ENCODE measurements at regions not wholly inside any gene's neighbourhood (a gene's known extent, or its start where the extent isn't known, plus 50 kb on each side); places are given as distances from the start of the nearest gene placed in this dataset.
"Not testable (repeated sequence)": the region's sequence is repeated elsewhere in the genome, so short reads cannot be mapped to it uniquely, and the experiment has no call there.

GRCh38 chr3:4198491-4198890 lies 104.7 kb upstream of the SETMAR start:
- H3K4me1 ChIP-seq (ENCODE audit: insufficient read depth) = no peaks in the 10 kb centered on the region

GRCh38 chr3:4204776-4205175 lies 98.4 kb upstream of the SETMAR start:
- H3K9me2 ChIP-seq (ENCODE audit: insufficient read depth); DNase-seq; H3K79me2 ChIP-seq (ENCODE audit: insufficient read depth); H3K36me3 ChIP-seq (ENCODE audit: low read depth); H4K20me1 ChIP-seq (ENCODE audit: insufficient read depth); in situ Hi-C loops (cut with MboI); H3K27ac ChIP-seq; H3F3A ChIP-seq (ENCODE audit: insufficient read depth); H3K9ac ChIP-seq; H2AFZ ChIP-seq; H3K4me2 ChIP-seq (ENCODE audit: unreplicated experiment); H3K9me3 ChIP-seq (ENCODE audit: low read depth); H3K4me1 ChIP-seq (ENCODE audit: insufficient read depth); H3K27me3 ChIP-seq (replicated peaks; ENCODE audit: insufficient read depth); H3K4me3 ChIP-seq: not testable (repeated sequence)

More at GRCh38 chr3:4198491-4198890, 104.7 kb upstream of the SETMAR start:
- 46 to 59% methylated on average over 3 of the region's 3 CpGs for WGBS, 2 experiments (ENCODE audit: low coverage in 1 of 2, low lambda C conversion rate in 2 of 2, missing lambda C conversion rate in 2 of 2)
- Histone ChIP-seq H3F3A (ENCODE audit: insufficient read depth) (no peaks in the 10 kb centered on the region), H3K79me2 (ENCODE audit: insufficient read depth) (no peaks in the 10 kb centered on the region), H2AFZ (no peak overlapping the region), H3K4me3 (no peak overlapping the region), H4K20me1 (ENCODE audit: insufficient read depth) (no peaks in the 10 kb centered on the region), H3K9me2 (ENCODE audit: insufficient read depth) (no peaks in the 10 kb centered on the region), H3K27ac (no peak overlapping the region), H3K9ac (no peak overlapping the region), H3K9me3 (ENCODE audit: low read depth) (no peaks in the 10 kb centered on the region), H3K36me3 (ENCODE audit: low read depth) (no peaks in the 10 kb centered on the region), H3K4me2 (ENCODE audit: unreplicated experiment) (no peak overlapping the region), H3K27me3 (replicated peaks; ENCODE audit: insufficient read depth) (no peaks in the 10 kb centered on the region)
- no peak for TF ChIP-seq EZH2 (IDR thresholded peaks at IDR 0.05; ENCODE audit: insufficient read depth, poor library complexity, severe bottlenecking)
- no peak for DNase-seq
- in situ Hi-C loops (cut with MboI) = no loop called here

- H3K4me1 ChIP-seq (ENCODE audit: insufficient read depth) = no peaks in the 10 kb centered on the region
- in situ Hi-C loops (cut with MboI) = no loop called here
- H3K4me2 ChIP-seq (ENCODE audit: unreplicated experiment) = no peak overlapping the region
Observed at GRCh38 chr3:4207672-4208071, 95.5 kb upstream of the SETMAR start.

GRCh38 chr3:4208556-4208955 lies 94.6 kb upstream of the SETMAR start:
- no peak overlapping the region for H2AFZ ChIP-seq
- no peak overlapping the region for H3K4me2 ChIP-seq (ENCODE audit: unreplicated experiment)
- no peak overlapping the region for H3K27ac ChIP-seq
- H3K9ac ChIP-seq = no peak overlapping the region
- DNase-seq = no peak
- no peaks in the 10 kb centered on the region for H4K20me1 ChIP-seq (ENCODE audit: insufficient read depth)
- no peak for TF ChIP-seq EZH2phosphoT487 (IDR thresholded peaks at IDR 0.05; ENCODE audit: insufficient read depth, low read depth)
- no peak for TF ChIP-seq EZH2 (IDR thresholded peaks at IDR 0.05; ENCODE audit: insufficient read depth, poor library complexity, severe bottlenecking)
- H3K4me3 ChIP-seq = no peak overlapping the region
- in situ Hi-C loops (cut with MboI) = no loop called here
- no peaks in the 10 kb centered on the region for H3F3A ChIP-seq (ENCODE audit: insufficient read depth)
- WGBS, 2 experiments (ENCODE audit: low coverage in 1 of 2, low lambda C conversion rate in 2 of 2, missing lambda C conversion rate in 2 of 2) = 34 to 42% methylated on average over 4 of the region's 4 CpGs
- H3K9me2 ChIP-seq (ENCODE audit: insufficient read depth) = no peaks in the 10 kb centered on the region
- no peaks in the 10 kb centered on the region for H3K27me3 ChIP-seq (replicated peaks; ENCODE audit: insufficient read depth)
- no peaks in the 10 kb centered on the region for H3K9me3 ChIP-seq (ENCODE audit: low read depth)
- no peaks in the 10 kb centered on the region for H3K36me3 ChIP-seq (ENCODE audit: low read depth)
- no peaks in the 10 kb centered on the region for H3K79me2 ChIP-seq (ENCODE audit: insufficient read depth)
- no peaks in the 10 kb centered on the region for H3K4me1 ChIP-seq (ENCODE audit: insufficient read depth)

More at GRCh38 chr3:4207672-4208071, 95.5 kb upstream of the SETMAR start:
- no peaks in the 10 kb centered on the region for H3K36me3 ChIP-seq (ENCODE audit: low read depth)
- H3K79me2 ChIP-seq (ENCODE audit: insufficient read depth) = no peaks in the 10 kb centered on the region
- H3K9ac ChIP-seq = no peak overlapping the region
- H4K20me1 ChIP-seq (ENCODE audit: insufficient read depth) = no peaks in the 10 kb centered on the region
- no peak overlapping the region for H3K4me3 ChIP-seq
- TF ChIP-seq EZH2phosphoT487 (IDR thresholded peaks at IDR 0.05; ENCODE audit: insufficient read depth, low read depth) (no peak), EZH2 (IDR thresholded peaks at IDR 0.05; ENCODE audit: insufficient read depth, poor library complexity, severe bottlenecking) (no peak)
- H3K27ac ChIP-seq = no peak overlapping the region
- no peaks in the 10 kb centered on the region for H3K9me2 ChIP-seq (ENCODE audit: insufficient read depth)
- H3F3A ChIP-seq (ENCODE audit: insufficient read depth) = no peaks in the 10 kb centered on the region
- 16 to 27% methylated on average over 3 of the region's 3 CpGs for WGBS, 2 experiments (ENCODE audit: low coverage in 1 of 2, low lambda C conversion rate in 2 of 2, missing lambda C conversion rate in 2 of 2)
- H3K27me3 ChIP-seq (replicated peaks; ENCODE audit: insufficient read depth) = no peaks in the 10 kb centered on the region
- no peaks in the 10 kb centered on the region for H3K9me3 ChIP-seq (ENCODE audit: low read depth)
- no peak overlapping the region for H2AFZ ChIP-seq
- no peak for DNase-seq

- WGBS, 2 experiments (ENCODE audit: low coverage in 1 of 2, low lambda C conversion rate in 2 of 2, missing lambda C conversion rate in 2 of 2) = 27 to 47% methylated on average over 2 of the region's 2 CpGs
- H2AFZ ChIP-seq = no peak overlapping the region
- in situ Hi-C loops (cut with MboI) = no loop called here
Observed at GRCh38 chr3:4211610-4212009, 91.6 kb upstream of the SETMAR start.

GRCh38 chr3:4213420-4213819 lies 89.7 kb upstream of the SETMAR start:
- in situ Hi-C loops (cut with MboI); H3F3A ChIP-seq (ENCODE audit: insufficient read depth); H2AFZ ChIP-seq; DNase-seq; H3K27ac ChIP-seq; H3K9ac ChIP-seq; H3K4me1 ChIP-seq (ENCODE audit: insufficient read depth); H4K20me1 ChIP-seq (ENCODE audit: insufficient read depth); H3K36me3 ChIP-seq (ENCODE audit: low read depth); H3K4me2 ChIP-seq (ENCODE audit: unreplicated experiment); H3K9me3 ChIP-seq (ENCODE audit: low read depth); H3K27me3 ChIP-seq (replicated peaks; ENCODE audit: insufficient read depth); H3K4me3 ChIP-seq; H3K9me2 ChIP-seq (ENCODE audit: insufficient read depth); H3K79me2 ChIP-seq (ENCODE audit: insufficient read depth): not testable (repeated sequence)

More at GRCh38 chr3:4211610-4212009, 91.6 kb upstream of the SETMAR start:
- Histone ChIP-seq H3K4me3 (no peak overlapping the region), H3K36me3 (ENCODE audit: low read depth) (no peaks in the 10 kb centered on the region), H3K27ac (no peak overlapping the region), H3K4me1 (ENCODE audit: insufficient read depth) (no peaks in the 10 kb centered on the region), H3K79me2 (ENCODE audit: insufficient read depth) (no peaks in the 10 kb centered on the region), H3K4me2 (ENCODE audit: unreplicated experiment) (no peak overlapping the region), H3K9ac (no peak overlapping the region), H3F3A (ENCODE audit: insufficient read depth) (no peaks in the 10 kb centered on the region), H3K27me3 (replicated peaks; ENCODE audit: insufficient read depth) (no peaks in the 10 kb centered on the region), H4K20me1 (ENCODE audit: insufficient read depth) (no peaks in the 10 kb centered on the region), H3K9me3 (ENCODE audit: low read depth) (no peaks in the 10 kb centered on the region), H3K9me2 (ENCODE audit: insufficient read depth) (no peaks in the 10 kb centered on the region)
- DNase-seq = no peak
- TF ChIP-seq EZH2 (IDR thresholded peaks at IDR 0.05; ENCODE audit: insufficient read depth, poor library complexity, severe bottlenecking) (no peak), EZH2phosphoT487 (IDR thresholded peaks at IDR 0.05; ENCODE audit: insufficient read depth, low read depth) (no peak)

- H3K4me3 ChIP-seq; H3K9ac ChIP-seq; H3K4me1 ChIP-seq (ENCODE audit: insufficient read depth); H3K36me3 ChIP-seq (ENCODE audit: low read depth); H3K9me2 ChIP-seq (ENCODE audit: insufficient read depth); H3K27me3 ChIP-seq (replicated peaks; ENCODE audit: insufficient read depth); H3K27ac ChIP-seq; H2AFZ ChIP-seq; in situ Hi-C loops (cut with MboI); H3K9me3 ChIP-seq (ENCODE audit: low read depth); H3K4me2 ChIP-seq (ENCODE audit: unreplicated experiment); H4K20me1 ChIP-seq (ENCODE audit: insufficient read depth); H3F3A ChIP-seq (ENCODE audit: insufficient read depth); DNase-seq; H3K79me2 ChIP-seq (ENCODE audit: insufficient read depth): not testable (repeated sequence)
- 49 to 52% methylated on average over 2 of the region's 2 CpGs for WGBS, 2 experiments (ENCODE audit: low coverage in 1 of 2, low lambda C conversion rate in 2 of 2, missing lambda C conversion rate in 2 of 2)
Observed at GRCh38 chr3:4216974-4217373, 86.2 kb upstream of the SETMAR start.

All from GM23248 (cell line).